ENCODE measurements at regions not wholly inside any gene's neighbourhood (a gene's known extent, or its start where the extent isn't known, plus 50 kb on each side); places are given as distances from the start of the nearest gene placed in this dataset.

DNA sequence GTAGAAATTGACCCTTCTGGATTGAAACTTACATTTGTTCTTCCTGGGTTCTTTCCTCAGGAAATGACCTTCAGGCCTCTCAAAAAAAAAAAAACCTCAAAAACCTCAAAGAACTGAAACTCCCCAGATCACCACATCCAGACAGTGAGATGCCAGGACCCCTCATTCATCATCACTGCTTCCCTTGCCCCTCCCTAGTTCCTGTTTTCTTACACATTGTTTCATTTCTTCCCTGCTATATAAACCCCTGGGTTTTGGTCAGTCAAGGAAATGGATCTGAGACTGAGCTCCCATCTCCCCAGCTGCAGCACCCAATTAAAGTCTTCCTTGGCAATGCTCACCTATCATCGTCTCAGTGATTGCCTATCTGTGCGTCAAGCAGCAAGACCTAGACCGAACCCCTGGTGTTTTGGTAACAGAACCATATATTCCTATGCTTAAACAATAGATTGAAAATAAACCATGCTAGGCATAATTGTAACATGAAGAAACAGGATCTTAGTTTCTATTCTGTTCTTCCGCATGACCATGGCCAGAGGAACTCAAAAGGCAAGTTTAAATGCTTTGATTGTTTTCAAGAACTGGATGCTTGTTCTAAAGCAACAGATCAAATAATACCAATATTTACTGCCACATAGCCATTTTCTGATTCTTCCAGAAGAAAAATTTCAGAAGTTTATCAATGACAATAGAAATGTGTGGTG, 108.0 kb upstream of the MAX start:
- peak overlapping the region; percentile 58 for H3K4me2 ChIP-seq
- FAIRE-seq (no peak), DNase-seq (ENCODE audit: low read depth in 1 of 2, low spot score in 1 of 2) (no peak), ATAC-seq (no peak)
- TF ChIP-seq, protein P1, sequence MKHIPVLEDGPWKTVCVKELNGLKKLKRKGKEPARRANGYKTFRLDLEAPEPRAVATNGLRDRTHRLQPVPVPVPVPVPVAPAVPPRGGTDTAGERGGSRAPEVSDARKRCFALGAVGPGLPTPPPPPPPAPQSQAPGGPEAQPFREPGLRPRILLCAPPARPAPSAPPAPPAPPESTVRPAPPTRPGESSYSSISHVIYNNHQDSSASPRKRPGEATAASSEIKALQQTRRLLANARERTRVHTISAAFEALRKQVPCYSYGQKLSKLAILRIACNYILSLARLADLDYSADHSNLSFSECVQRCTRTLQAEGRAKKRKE (CRISPR knock-in tag; IDR thresholded peaks at IDR 0.05; ENCODE audit: low read depth) = no peak
- no peak for TF ChIP-seq MAFK (IDR thresholded peaks at IDR 0.05; ENCODE audit: partially characterized antibody)
- no peak for TF ChIP-seq ZFP36 (IDR thresholded peaks at IDR 0.05; ENCODE audit: borderline replicate concordance, partially characterized antibody)
- no peak for TF ChIP-seq HOXA7 (CRISPR knock-in tag; IDR thresholded peaks at IDR 0.05)
- no peak for TF ChIP-seq MYC (IDR thresholded peaks at IDR 0.05; ENCODE audit: borderline replicate concordance, low read length)
- no peak for TF ChIP-seq NPAS2 (CRISPR knock-in tag; IDR thresholded peaks at IDR 0.05; ENCODE audit: borderline replicate concordance)
- no peak for TF ChIP-seq HEYL (CRISPR knock-in tag; IDR thresholded peaks at IDR 0.05)
- TF ChIP-seq PBX3 (IDR thresholded peaks at IDR 0.05) = no peak
- TF ChIP-seq CBX2 (IDR thresholded peaks at IDR 0.05; ENCODE audit: borderline replicate concordance, low read depth) = no peak
- TF ChIP-seq FOXS1 (CRISPR knock-in tag; IDR thresholded peaks at IDR 0.05) = no peak
- TF ChIP-seq PHF8 (IDR thresholded peaks at IDR 0.05; ENCODE audit: borderline replicate concordance, low read depth) = no peak
- TF ChIP-seq NR3C1 (IDR thresholded peaks at IDR 0.05) = no peak
- TF ChIP-seq ZSCAN20 (CRISPR knock-in tag; IDR thresholded peaks at IDR 0.05) = no peak
- TF ChIP-seq CHD2 (IDR thresholded peaks at IDR 0.05; ENCODE audit: low read length, partially characterized antibody) = no peak
- no peak overlapping the region for H3K4me3 ChIP-seq
- peak overlapping the region; percentile 76 to 85; a peak in 5 of 6 replicates for H3K27ac ChIP-seq
- peaks cover 18% of the 10 kb centered on the region for H3K4me1 ChIP-seq
- 81% methylated on average over 4 of the region's 4 CpGs for WGBS (ENCODE audit: missing lambda C conversion rate)
- ChIA-PET POLR2A (interaction anchor here (1.0 kb wide), 1 partner anchor 108 kb away, joined by 3 read pairs; the partner anchor contains the start of gene MAX), CTCF (interaction anchor here (1.0 kb wide), 1 partner anchor 41 kb away, joined by 4 read pairs; no protein-coding TSS in a partner anchor)
- H3K9me3 ChIP-seq = no peaks in the 10 kb centered on the region

GRCh38 chr14:65210822-65211182, 108.5 kb upstream of the MAX start:
- Histone ChIP-seq H3K9me3 (no peaks in the 10 kb centered on the region), H3K4me3 (no peak overlapping the region), H3K4me1 (peaks cover 18% of the 10 kb centered on the region), H3K27ac (peak overlapping the region; percentile 76 to 85), H3K4me2 (peak overlapping the region; percentile 58)
- POLR2A ChIA-PET = interaction anchor here (0.6 to 1.0 kb wide), 2 partner anchors 27 to 108 kb away, joined by 3 to 9 read pairs; partner anchors contain the start of gene MAX
- ATAC-seq (no peak), FAIRE-seq (no peak), DNase-seq (ENCODE audit: low read depth in 1 of 2, low spot score in 1 of 2) (no peak)
- TF ChIP-seq NFE2L2 (conservative IDR thresholded peaks at IDR 0.05; ENCODE audit: low read length) (no peak), MAFK (IDR thresholded peaks at IDR 0.05; ENCODE audit: partially characterized antibody) (peak; percentile 97)
- CTCF ChIA-PET = interaction anchor here (1.0 to 1.3 kb wide), 2 partner anchors 42 to 201 kb away, joined by 4 read pairs; partner anchors contain the start of gene FUT8

DNA sequence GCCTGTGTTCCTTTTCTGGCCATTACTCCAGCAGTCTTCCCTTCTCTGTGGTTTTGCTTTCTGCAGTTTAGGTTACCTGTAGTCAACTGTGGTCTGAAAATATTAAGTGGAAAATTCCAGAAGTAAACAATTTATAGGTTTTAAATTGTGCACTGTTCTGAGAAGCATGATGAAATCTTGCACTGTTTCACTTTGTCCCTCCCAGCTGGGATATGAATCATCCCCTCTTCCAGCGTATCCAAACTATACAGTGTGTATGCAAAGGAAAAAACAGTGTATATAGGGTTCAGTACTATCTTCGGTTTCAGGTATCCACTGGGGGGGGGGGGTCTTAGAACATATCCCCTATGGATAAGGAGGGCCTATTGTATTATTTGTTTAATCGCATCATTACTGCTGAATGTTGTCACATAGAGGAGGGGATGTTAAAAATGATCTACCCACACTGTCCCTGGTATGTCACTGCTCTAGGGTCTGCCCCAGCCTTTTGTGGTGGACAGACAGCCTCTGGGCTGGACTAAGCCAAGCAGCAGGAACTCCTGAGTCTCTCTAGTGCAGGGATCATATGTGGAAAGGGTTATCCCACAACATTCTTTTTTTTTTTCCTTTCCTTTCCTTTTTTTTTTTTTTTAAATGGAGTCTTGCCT, 109.1 kb upstream of the MAX start:
- POLR2A ChIA-PET = interaction anchor here (0.6 to 1.0 kb wide), 2 partner anchors 27 to 109 kb away, joined by 3 to 9 read pairs; partner anchors contain the start of gene MAX
- H3K4me3 ChIP-seq = no peak overlapping the region
- 17% methylated on average over 3 of the region's 3 CpGs for WGBS (ENCODE audit: missing lambda C conversion rate)
- TF ChIP-seq ZSCAN20 (CRISPR knock-in tag; IDR thresholded peaks at IDR 0.05) (no peak), CEBPB (IDR thresholded peaks at IDR 0.05) (peak; percentile 36 to 63; a peak in 2 of 4 replicates), REST (IDR thresholded peaks at IDR 0.05) (no peak), FOSL2 (IDR thresholded peaks at IDR 0.05) (peak; percentile 67), FOSL2 (CRISPR knock-in tag; IDR thresholded peaks at IDR 0.05) (peak; percentile 62), SMC3 (IDR thresholded peaks at IDR 0.05) (no peak), CHD2 (IDR thresholded peaks at IDR 0.05; ENCODE audit: low read length, partially characterized antibody) (no peak), POLR2A (IDR thresholded peaks at IDR 0.05; ENCODE audit: low read length) (no peak), KDM5A (IDR thresholded peaks at IDR 0.05) (no peak)
- TF ChIP-seq, protein P2, sequence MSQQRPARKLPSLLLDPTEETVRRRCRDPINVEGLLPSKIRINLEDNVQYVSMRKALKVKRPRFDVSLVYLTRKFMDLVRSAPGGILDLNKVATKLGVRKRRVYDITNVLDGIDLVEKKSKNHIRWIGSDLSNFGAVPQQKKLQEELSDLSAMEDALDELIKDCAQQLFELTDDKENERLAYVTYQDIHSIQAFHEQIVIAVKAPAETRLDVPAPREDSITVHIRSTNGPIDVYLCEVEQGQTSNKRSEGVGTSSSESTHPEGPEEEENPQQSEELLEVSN (IDR thresholded peaks at IDR 0.05; ENCODE audit: borderline replicate concordance, low read depth) = no peak
- TF ChIP-seq, protein P3, sequence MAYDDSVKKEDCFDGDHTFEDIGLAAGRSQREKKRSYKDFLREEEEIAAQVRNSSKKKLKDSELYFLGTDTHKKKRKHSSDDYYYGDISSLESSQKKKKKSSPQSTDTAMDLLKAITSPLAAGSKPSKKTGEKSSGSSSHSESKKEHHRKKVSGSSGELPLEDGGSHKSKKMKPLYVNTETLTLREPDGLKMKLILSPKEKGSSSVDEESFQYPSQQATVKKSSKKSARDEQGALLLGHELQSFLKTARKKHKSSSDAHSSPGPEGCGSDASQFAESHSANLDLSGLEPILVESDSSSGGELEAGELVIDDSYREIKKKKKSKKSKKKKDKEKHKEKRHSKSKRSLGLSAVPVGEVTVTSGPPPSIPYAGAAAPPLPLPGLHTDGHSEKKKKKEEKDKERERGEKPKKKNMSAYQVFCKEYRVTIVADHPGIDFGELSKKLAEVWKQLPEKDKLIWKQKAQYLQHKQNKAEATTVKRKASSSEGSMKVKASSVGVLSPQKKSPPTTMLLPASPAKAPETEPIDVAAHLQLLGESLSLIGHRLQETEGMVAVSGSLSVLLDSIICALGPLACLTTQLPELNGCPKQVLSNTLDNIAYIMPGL (CRISPR knock-in tag; IDR thresholded peaks at IDR 0.05; ENCODE audit: borderline replicate concordance) = no peak

More for the DNA sequence above, 109.1 kb upstream of the MAX start:
- no peak for FAIRE-seq
- ATAC-seq = peak; percentile 86 to 91; a peak in 5 of 6 replicates
- Histone ChIP-seq H3K4me2 (peak overlapping the region; percentile 58), H3K9me3 (no peaks in the 10 kb centered on the region), H3K27ac (peak overlapping the region; percentile 76 to 85), H3K4me1 (peaks cover 18% of the 10 kb centered on the region)
- CTCF ChIA-PET = interaction anchor here (1.0 to 1.3 kb wide), 2 partner anchors 42 to 200 kb away, joined by 4 read pairs; partner anchors contain the start of gene FUT8
- peak in 1 of 2 experiments; percentile 25 for DNase-seq (ENCODE audit: low read depth in 1 of 2, low spot score in 1 of 2)

Data from A549 (cell line).